Muscle layer of duodenum (tissue), 2 donors: ENCODE measurements at regions not wholly inside any gene's neighbourhood (a gene's known extent, or its start where the extent isn't known, plus 50 kb on each side); places are given as distances from the start of the nearest gene placed in this dataset.
A peak's percentile ranks its signal among the peaks of the same experiment; 100 is the strongest.

ENCODE experiments used
- H3K27ac ChIP-seq: one replicate; pipeline ENCODE4 v1.7.0; 2013; ENCODE audit warnings: mild to moderate bottlenecking, low read length
- H3K27me3 ChIP-seq: one replicate; pipeline ENCODE4 v1.7.0; 2013; ENCODE audit warnings: low read depth, mild to moderate bottlenecking, control low read depth, low read length
- H3K36me3 ChIP-seq, 2 donors: one replicate each; pipeline ENCODE4 v1.7.0; 2013; ENCODE audit warnings: low read length in 2 of 2, control low read depth in 1 of 2, mild to moderate bottlenecking in 1 of 2; ENCODE audit not compliant: insufficient read depth in 2 of 2, control insufficient read depth in 1 of 2
- H3K4me1 ChIP-seq, 2 donors: one replicate each; pipeline ENCODE4 v1.7.0; 2013; ENCODE audit warnings: low read length in 2 of 2, mild to moderate bottlenecking in 2 of 2, control low read depth in 1 of 2, moderate library complexity in 1 of 2; ENCODE audit not compliant: insufficient read depth in 2 of 2, control insufficient read depth in 1 of 2
- H3K4me3 ChIP-seq, 2 donors: one replicate each; pipeline ENCODE4 v1.7.0; 2013; ENCODE audit warnings: low read length in 2 of 2, low read depth in 1 of 2, mild to moderate bottlenecking in 1 of 2
- H3K9me3 ChIP-seq, 2 donors: one replicate each; pipeline ENCODE4 v1.7.0; 2013; ENCODE audit warnings: low read length in 2 of 2, control low read depth in 1 of 2, mild to moderate bottlenecking in 1 of 2; ENCODE audit not compliant: control insufficient read depth in 1 of 2
- donor health status: healthy.

DNA sequence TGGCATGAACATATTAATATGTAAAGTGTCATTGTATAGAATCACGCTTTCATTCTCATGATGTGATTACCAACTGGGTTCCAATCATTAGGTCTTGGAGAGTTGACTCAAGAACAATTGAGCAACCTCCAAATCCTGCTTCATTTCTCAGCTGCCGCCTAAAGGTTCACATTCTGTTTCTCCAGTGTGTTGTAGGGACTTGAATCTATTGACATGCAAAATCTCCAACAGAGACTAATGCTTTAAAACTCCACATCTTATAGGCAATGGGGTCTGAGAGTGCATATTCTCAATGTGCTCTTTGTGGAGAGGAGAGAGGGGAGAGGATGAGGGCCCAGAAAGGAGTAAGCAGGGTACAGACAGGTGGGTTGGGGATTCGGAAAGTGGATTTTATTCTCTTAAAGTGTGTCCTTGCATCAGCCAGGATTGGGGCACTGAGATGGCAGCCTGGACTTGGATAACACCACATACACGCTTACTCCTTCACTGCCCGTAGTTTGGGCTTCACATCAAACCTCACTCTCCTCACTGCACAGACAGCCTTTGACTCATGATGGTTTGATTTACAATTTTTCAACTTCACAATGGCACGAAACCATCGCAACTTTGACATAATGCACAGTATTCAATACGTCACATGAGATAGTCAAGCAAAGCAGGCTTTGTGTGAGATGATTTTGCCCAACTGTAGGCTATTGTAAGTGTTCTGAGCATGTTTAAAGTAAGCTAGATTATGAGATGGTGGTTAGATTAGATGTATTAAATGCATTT lies 241.3 kb upstream of the IRS2 start:
- Histone ChIP-seq H3K4me1 (peaks cover 0 to 10% of the 10 kb centered on the region in 2 donors), H3K27ac (no peak overlapping the region), H3K27me3 (no peaks in the 10 kb centered on the region), H3K36me3 (no peaks in the 10 kb centered on the region), H3K4me3 (no peak overlapping the region), H3K9me3 (no peaks in the 10 kb centered on the region)

DNA sequence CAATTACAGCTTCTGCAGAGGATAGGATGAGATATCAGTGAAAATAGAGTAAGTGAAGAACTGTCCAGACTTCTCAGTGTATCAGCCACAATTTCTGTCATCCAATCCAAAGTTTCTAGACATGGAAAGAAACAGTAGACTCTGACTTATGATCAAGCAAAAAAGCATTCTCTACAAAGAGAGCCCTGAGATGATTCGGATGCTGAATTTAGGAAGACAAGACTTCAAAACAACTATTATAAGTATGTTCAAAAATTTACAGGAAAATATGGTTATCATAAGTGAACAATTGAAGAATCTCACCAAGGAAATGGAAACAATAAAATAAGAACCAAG lies 238.2 kb upstream of the IRS2 start:
- H3K9me3 ChIP-seq: no peaks in the 10 kb centered on the region
- no peaks in the 10 kb centered on the region for H3K27me3 ChIP-seq
- H3K4me1 ChIP-seq: peaks cover 0 to 10% of the 10 kb centered on the region in 2 donors
- no peak overlapping the region for H3K4me3 ChIP-seq
- no peak overlapping the region for H3K27ac ChIP-seq
- no peaks in the 10 kb centered on the region for H3K36me3 ChIP-seq

DNA sequence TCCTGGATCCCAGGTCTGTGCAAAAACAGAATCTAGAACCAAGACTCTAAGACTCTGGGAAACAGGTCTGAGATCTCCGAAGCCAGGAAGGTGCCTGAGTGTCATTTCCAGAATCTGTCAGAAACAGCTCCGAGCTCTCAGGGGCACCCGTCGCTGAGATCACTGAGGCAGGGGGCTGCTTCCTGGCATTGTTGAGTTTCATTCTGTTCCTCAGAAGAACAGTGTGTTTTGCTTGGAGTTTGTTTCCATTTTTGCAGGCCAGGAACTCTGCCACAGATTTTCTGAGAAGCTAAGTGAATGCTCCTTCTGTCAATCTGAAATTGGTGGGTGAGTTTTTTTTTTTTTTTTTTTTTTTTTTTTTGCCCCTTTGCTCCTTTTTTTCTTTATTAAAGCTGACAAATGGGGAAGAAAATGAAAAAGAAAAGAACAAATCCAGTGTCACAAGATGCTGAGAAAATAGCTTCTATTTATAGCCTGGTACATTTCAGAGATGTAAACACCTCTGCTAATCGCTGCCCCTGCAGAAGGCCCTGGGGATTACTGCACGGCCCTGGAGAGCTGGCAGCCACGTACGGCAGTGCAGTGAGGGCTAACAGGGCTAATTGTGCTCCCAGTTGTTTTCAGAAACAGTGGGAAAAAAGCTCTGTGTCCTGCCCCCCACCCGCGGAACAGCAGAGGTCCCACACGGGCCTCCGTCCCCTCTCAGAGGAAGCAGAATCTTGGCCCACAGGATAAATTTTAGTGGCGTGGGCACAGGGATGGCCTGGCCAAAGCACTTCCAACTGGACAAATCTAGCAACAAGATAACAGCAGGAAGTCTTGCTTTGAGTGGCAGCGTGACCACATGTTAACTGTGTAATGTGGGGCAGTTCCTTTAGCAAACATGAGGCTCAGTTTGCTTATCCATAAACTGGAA lies 237.6 kb upstream of the IRS2 start:
- no peak overlapping the region for H3K4me3 ChIP-seq

DNA sequence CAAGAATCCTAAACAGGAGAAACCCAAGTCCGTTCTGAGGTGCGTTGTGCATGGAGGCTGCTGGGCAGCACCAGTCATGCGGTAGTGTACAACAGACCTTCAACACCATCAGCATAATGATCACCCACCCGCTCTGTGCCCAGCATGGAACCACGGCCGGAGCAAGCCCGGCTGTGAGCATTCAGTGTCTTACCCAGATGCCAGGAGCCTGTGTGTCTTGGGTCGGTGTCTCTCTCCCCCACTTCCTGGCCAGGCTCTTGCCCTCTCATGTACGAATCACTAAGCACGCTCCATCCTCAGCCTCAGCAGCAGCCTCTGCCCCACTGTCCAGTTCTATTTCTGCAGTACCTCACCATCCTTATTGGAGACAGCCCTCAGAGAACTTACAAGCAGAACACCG lies 231.6 kb upstream of the IRS2 start:
- Histone ChIP-seq H3K4me1 (peaks cover 0 to 5% of the 10 kb centered on the region in 2 donors), H3K27me3 (no peaks in the 10 kb centered on the region), H3K27ac (no peak overlapping the region), H3K36me3 (no peaks in the 10 kb centered on the region), H3K9me3 (no peaks in the 10 kb centered on the region), H3K4me3 (no peak overlapping the region)

More for the DNA sequence above, 237.6 kb upstream of the IRS2 start:
- H3K9me3 ChIP-seq: no peaks in the 10 kb centered on the region
- peaks cover 0 to 10% of the 10 kb centered on the region in 2 donors for H3K4me1 ChIP-seq
- H3K27me3 ChIP-seq: no peaks in the 10 kb centered on the region
- no peaks in the 10 kb centered on the region for H3K36me3 ChIP-seq
- H3K27ac ChIP-seq: peak overlapping the region; percentile 6

DNA sequence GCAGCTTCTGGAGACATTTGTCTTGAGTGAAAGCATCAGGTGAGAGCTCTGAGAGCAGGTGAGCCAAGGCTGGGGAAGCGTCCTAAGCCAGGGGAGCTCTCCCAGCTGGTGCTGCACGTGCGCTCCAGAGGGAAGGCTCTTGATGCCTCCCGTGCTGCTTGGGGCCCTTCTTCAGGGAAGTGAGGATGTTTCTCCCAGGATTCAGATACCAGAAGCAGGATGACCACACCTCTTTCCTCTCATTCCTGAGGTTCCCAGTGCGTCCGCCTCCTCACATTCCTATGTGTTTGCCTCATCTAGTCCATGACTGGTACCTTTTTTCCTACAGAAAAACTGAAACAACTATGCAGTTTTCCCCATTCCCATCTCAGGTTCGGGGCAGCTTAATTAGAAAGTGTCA lies 231.0 kb upstream of the IRS2 start:
- Histone ChIP-seq H3K4me3 (no peak overlapping the region), H3K36me3 (no peaks in the 10 kb centered on the region), H3K27me3 (no peaks in the 10 kb centered on the region), H3K9me3 (no peaks in the 10 kb centered on the region), H3K4me1 (peaks cover 0 to 5% of the 10 kb centered on the region in 2 donors), H3K27ac (no peak overlapping the region)

DNA sequence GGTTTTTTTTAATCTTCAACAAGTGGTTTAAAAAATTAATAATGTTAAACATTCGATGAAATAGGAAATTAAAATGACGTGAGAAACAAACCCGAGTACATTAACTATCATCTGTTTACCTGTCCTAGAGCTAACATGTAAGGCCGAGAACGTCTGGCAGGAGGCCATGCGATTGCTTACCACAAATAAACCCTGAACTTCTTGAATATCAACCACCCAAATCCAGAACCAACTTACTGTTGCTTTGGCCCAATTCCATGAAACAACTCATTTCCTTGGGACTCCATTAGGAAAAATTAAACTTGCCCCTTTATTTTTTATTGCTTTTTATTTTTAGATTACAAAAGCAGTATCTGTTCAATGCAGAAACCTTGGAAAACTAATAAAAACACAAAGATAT lies 228.9 kb upstream of the IRS2 start:
- Histone ChIP-seq H3K36me3 (no peaks in the 10 kb centered on the region), H3K4me1 (peaks cover 0 to 5% of the 10 kb centered on the region in 2 donors), H3K27me3 (no peaks in the 10 kb centered on the region), H3K9me3 (no peaks in the 10 kb centered on the region), H3K4me3 (no peak overlapping the region), H3K27ac (no peak overlapping the region)

DNA sequence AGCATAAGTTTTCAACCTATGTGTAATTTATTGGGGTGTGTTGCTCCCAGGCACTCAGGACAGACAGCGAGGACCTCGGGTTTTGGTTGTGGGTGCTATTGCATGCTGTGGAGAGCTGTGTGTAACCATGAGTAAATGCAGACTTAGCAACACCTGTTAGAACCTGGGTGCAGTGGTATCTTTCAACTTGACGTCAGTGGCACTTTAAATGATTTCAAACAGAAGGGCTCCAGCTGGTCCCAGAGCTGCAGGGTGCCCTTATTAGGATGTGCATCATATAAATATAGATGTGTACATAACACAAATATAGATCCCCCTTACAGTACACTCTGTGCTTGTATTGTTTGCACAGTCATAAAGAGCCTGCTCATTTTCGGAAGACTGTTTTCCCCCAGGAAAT lies 228.3 kb upstream of the IRS2 start:
- Histone ChIP-seq H3K4me1 (peaks cover 0 to 5% of the 10 kb centered on the region in 2 donors), H3K27me3 (no peaks in the 10 kb centered on the region), H3K4me3 (no peak overlapping the region), H3K36me3 (no peaks in the 10 kb centered on the region), H3K9me3 (no peaks in the 10 kb centered on the region), H3K27ac (no peak overlapping the region)

DNA sequence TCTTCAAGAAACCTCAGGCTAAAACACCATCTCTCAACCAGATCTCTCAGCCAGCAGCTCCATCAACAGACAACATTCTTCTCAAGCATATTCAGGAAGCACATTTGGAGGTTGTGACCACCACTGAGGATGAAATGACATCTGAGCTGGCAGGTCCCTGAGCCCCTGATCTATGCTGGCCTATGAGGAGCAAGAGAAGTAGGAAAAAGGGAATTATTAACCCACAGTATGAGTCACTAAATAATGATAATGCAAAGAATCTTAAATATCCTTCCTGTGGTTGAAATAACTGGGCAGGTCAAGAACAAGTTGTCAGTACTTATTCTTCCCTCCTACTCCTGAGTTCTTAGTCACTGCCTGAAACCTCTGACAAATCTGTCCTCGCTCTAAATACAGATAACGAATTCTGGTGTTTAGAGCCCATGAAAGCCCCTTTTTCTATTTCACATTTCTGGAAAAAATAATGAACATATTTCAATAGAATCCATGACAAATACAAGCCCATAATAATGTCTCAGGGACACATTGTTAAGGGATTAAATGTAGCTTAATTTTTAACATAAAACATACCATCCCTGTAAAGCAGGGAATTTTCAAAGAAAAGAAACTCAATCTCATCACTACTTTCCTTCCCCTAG lies 225.8 kb upstream of the IRS2 start:
- Histone ChIP-seq H3K36me3 (no peaks in the 10 kb centered on the region), H3K4me3 (no peak overlapping the region), H3K27me3 (no peaks in the 10 kb centered on the region), H3K4me1 (no peaks in the 10 kb centered on the region), H3K9me3 (no peaks in the 10 kb centered on the region), H3K27ac (no peak overlapping the region)

DNA sequence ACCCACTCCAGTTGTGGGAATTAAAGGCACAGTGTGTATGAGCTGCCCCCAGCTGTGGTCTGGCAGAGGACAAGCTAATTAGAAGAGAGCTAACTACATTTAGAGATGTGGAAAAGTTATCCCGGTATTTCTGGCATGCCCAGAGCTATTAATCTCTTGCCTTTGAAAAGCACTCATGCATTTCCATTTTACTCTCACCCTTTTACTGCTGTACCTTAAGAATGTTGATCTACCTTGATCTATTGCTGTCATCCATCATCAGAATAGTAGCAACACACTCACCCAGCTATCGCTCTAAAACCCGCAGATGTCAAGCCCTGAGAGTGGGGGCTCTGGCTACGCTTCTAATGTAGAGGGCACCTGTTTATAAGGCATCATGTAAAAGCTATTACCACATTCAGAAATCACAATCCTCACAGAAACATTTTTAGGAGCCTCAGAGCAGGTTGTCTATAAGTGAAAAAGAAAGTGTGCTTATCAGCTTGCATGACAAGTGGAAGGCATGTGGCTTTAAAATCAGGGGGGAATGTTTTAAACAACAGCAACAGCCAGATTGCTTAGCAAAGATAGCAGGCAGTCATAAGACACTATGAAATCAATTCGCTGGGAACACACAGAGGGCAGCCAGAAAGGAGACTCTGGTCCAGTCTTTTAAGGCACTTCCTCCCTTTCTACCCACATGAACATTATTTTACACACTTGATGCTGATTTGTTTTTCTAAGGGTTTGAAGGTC lies 224.2 kb upstream of the IRS2 start:
- no peaks in the 10 kb centered on the region for H3K27me3 ChIP-seq
- no peak overlapping the region for H3K4me3 ChIP-seq
- no peaks in the 10 kb centered on the region for H3K36me3 ChIP-seq
- H3K4me1 ChIP-seq: no peaks in the 10 kb centered on the region
- H3K9me3 ChIP-seq: no peaks in the 10 kb centered on the region
- no peak overlapping the region for H3K27ac ChIP-seq

DNA sequence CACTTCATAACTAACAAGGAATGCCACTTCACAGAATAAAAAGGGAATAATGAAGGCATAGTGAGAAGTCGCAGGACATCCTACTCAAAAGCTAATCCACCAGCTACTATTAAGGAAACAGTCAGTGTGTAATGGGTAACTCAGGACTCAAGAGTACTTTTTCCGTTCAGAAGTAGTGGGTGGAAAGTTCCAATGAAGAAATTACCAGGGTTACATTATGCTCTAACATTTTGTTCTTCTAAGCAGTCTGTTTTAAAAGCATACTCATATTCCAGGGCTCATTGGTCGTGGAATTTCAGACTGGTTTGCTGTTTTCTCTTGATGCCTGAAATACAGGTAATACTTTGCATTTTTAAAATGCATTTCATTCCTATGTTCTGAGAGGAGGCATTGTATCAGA lies 222.4 kb upstream of the IRS2 start:
- Histone ChIP-seq H3K36me3 (no peaks in the 10 kb centered on the region), H3K9me3 (no peaks in the 10 kb centered on the region), H3K4me1 (no peaks in the 10 kb centered on the region), H3K4me3 (no peak overlapping the region), H3K27me3 (no peaks in the 10 kb centered on the region), H3K27ac (no peak overlapping the region)

DNA sequence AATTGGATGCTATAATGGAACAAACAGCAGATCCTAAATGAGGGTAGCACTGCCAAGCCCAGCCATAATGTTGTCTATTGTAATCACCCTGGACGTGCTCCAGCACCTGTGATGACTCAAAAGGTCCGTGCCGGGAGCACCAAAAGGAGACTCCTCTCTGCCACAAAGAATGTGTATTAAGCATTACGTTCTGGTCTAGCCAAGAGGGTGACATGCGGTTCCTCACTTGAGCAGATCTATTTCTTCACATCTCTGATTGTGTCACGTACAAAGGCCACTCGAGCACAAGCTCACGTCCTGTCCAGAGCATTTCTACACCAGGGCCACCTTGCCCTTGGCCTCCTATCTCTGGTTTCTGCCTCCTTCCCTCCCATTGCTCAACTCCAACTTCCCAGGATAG lies 219.9 kb upstream of the IRS2 start:
- H3K9me3 ChIP-seq: no peaks in the 10 kb centered on the region

More for the DNA sequence above, 219.9 kb upstream of the IRS2 start:
- Histone ChIP-seq H3K4me1 (no peaks in the 10 kb centered on the region), H3K27me3 (no peaks in the 10 kb centered on the region), H3K27ac (no peak overlapping the region), H3K36me3 (no peaks in the 10 kb centered on the region), H3K4me3 (no peak overlapping the region)
